Stimulated activated CD4-positive, alpha-beta T cell treated with anti-CD3 and anti-CD28 coated beads, Interleukin-1b, Interleukin-23, amount 100 ng/mL, for 4 hours (primary cell): ENCODE measurements at regions not wholly inside any gene's neighbourhood (a gene's known extent, or its start where the extent isn't known, plus 50 kb on each side); places are given as distances from the start of the nearest gene placed in this dataset.
"Not testable (repeated sequence)": the region's sequence is repeated elsewhere in the genome, so short reads cannot be mapped to it uniquely, and the experiment has no call there.

Experiments used
- DNase-seq, 2 donors: peaks; one replicate each; pipeline ENCODE4 v3.0.0-alpha.2; 2020; ENCODE audit warnings: low read depth in 2 of 2

- no peak for DNase-seq
Measured at GRCh38 chr4:154032914-154033313, 244.0 kb upstream of the SFRP2 start.

- DNase-seq = no peak
Measured at GRCh38 chr4:154030746-154031145, 241.9 kb upstream of the SFRP2 start.

- DNase-seq = no peak
Measured at GRCh38 chr4:154030152-154030551, 241.3 kb upstream of the SFRP2 start.

GRCh38 chr4:154029171-154029570, 240.3 kb upstream of the SFRP2 start:
- no peak for DNase-seq

GRCh38 chr4:154025110-154025509, 236.2 kb upstream of the SFRP2 start:
- DNase-seq = no peak

GRCh38 chr4:154024097-154024694, 235.3 kb upstream of the SFRP2 start:
- DNase-seq = no peak

- not testable (repeated sequence) for DNase-seq
Measured at GRCh38 chr4:154023671-154024070, 234.8 kb upstream of the SFRP2 start.

GRCh38 chr4:154019811-154020210, 230.9 kb upstream of the SFRP2 start:
- no peak for DNase-seq

- peak in 1 of 2 donors; percentile 13 for DNase-seq
Measured at GRCh38 chr4:154018659-154019058, 229.8 kb upstream of the SFRP2 start.

GRCh38 chr4:154015578-154015977, 226.7 kb upstream of the SFRP2 start:
- DNase-seq = no peak

GRCh38 chr4:154014407-154015321, 225.8 kb upstream of the SFRP2 start:
- DNase-seq = no peak

- DNase-seq = no peak
Measured at GRCh38 chr4:154013576-154013975, 224.7 kb upstream of the SFRP2 start.

GRCh38 chr4:154010371-154010770, 221.5 kb upstream of the SFRP2 start:
- no peak for DNase-seq

GRCh38 chr4:154009788-154010187, 220.9 kb upstream of the SFRP2 start:
- DNase-seq = no peak

GRCh38 chr4:154009191-154009590, 220.3 kb upstream of the SFRP2 start:
- DNase-seq = no peak

- no peak for DNase-seq
Measured at GRCh38 chr4:154005171-154005520, 216.3 kb upstream of the SFRP2 start.

- no peak for DNase-seq
Measured at GRCh38 chr4:154004507-154005170, 215.8 kb upstream of the SFRP2 start.

- no peak for DNase-seq
Measured at GRCh38 chr4:154004016-154004415, 215.1 kb upstream of the SFRP2 start.

- DNase-seq = no peak
Measured at GRCh38 chr4:154003378-154003777, 214.5 kb upstream of the SFRP2 start.

- no peak for DNase-seq
Measured at GRCh38 chr4:154001193-154001592, 212.3 kb upstream of the SFRP2 start.

- DNase-seq = no peak
Measured at GRCh38 chr4:153997516-153997915, 208.6 kb upstream of the SFRP2 start.

- no peak for DNase-seq
Measured at GRCh38 chr4:153989505-153989904, 200.6 kb upstream of the SFRP2 start.
